Gastroesophageal sphincter (tissue), 4 donors: ENCODE measurements at regions not wholly inside any gene's neighbourhood (a gene's known extent, or its start where the extent isn't known, plus 50 kb on each side); places are given as distances from the start of the nearest gene placed in this dataset.
A peak's percentile ranks its signal among the peaks of the same experiment; 100 is the strongest.

Experiments used
- ATAC-seq: fragments of 150-250 bp; one replicate; pipeline ENCODE4 v1.9.1; 2016; ENCODE audit warnings: mild to moderate bottlenecking, moderate library complexity
- H3K27ac ChIP-seq, 4 donors: fragments of 200-600 bp; sonication (generic) in 3 of 4; 1 replicate in 3 of 4; 2 replicates in 1 of 4; pipeline ENCODE4 v1.5.1; 2016 to 2019
- H3K27me3 ChIP-seq: fragments of 200-600 bp; sonication (generic); one replicate; pipeline ENCODE4 v1.5.1; 2019
- H3K36me3 ChIP-seq, 2 donors: fragments of 200-600 bp; sonication (generic); one replicate each; pipeline ENCODE4 v1.5.1; 2019; ENCODE audit warnings: control low read depth in 1 of 2
- H3K4me1 ChIP-seq, 3 donors: fragments of 200-600 bp; sonication (generic); 1 replicate in 2 of 3; 2 replicates in 1 of 3; pipeline ENCODE4 v1.5.1; 2016 to 2019; ENCODE audit warnings: control low read depth in 2 of 3
- H3K4me3 ChIP-seq, 2 donors: fragments of 200-600 bp; sonication (generic); one replicate each; pipeline ENCODE4 v1.5.1; 2019; ENCODE audit warnings: mild to moderate bottlenecking in 1 of 2, moderate library complexity in 1 of 2
- H3K9me3 ChIP-seq, 3 donors: fragments of 200-600 bp; sonication (generic); one replicate each; pipeline ENCODE4 v1.5.1; 2017 to 2019; ENCODE audit warnings: control low read depth in 2 of 3
- CTCF ChIP-seq, 4 experiments: fragments of 200-600 bp in 2 of 4; fragments of 450-650 bp in 2 of 4; sonication (generic) in 1 of 4; IDR thresholded peaks; one replicate each; pipeline ENCODE4 v1.5.1; 2017 to 2019; ENCODE audit warnings: antibody characterized with exemption in 4 of 4, mild to moderate bottlenecking in 2 of 4, moderate library complexity in 2 of 4
- EP300 ChIP-seq: sonication (generic); formaldehyde crosslinking; IDR thresholded peaks from one replicate; pipeline ENCODE4 v1.6.1; 2017; ENCODE audit warnings: antibody characterized with exemption, mild to moderate bottlenecking
- POLR2A ChIP-seq, 2 donors: fragments of 450-650 bp; IDR thresholded peaks; one replicate each; pipeline ENCODE4 v1.6.1; 2017; ENCODE audit warnings: antibody characterized with exemption in 2 of 2, mild to moderate bottlenecking in 2 of 2, moderate library complexity in 1 of 2
- POLR2AphosphoS5 ChIP-seq: sonication (generic); formaldehyde crosslinking; IDR thresholded peaks from one replicate; pipeline ENCODE4 v1.6.1; 2017; ENCODE audit warnings: antibody characterized with exemption
- WGBS, 2 donors: methylation state at CpG; one replicate each; pipeline ENCODE4 v1.1.5; 2018; ENCODE audit warnings: low coverage in 1 of 2; 5-methylcytosine and 5-hydroxymethylcytosine counted together

- no peak for ATAC-seq
- no peak overlapping the region for H3K4me3 ChIP-seq
- 51 to 55% methylated on average over 6 of the region's 6 CpGs for WGBS, 2 donors
- no peak overlapping the region for H3K27ac ChIP-seq
- no peaks in the 10 kb centered on the region for H3K36me3 ChIP-seq
- H3K27me3 ChIP-seq = peaks cover 16% of the 10 kb centered on the region
- TF ChIP-seq CTCF (IDR thresholded peaks at IDR 0.05) (no peak), POLR2AphosphoS5 (no peak), POLR2A (IDR thresholded peaks at IDR 0.05) (no peak), EP300 (no peak)
- no peaks in the 10 kb centered on the region for H3K4me1 ChIP-seq
- H3K9me3 ChIP-seq = no peaks in the 10 kb centered on the region
These were observed 55.2 kb upstream of the C10orf71 start for GRCh38 chr10:49243610-49244283.

GRCh38 chr10:49243139-49243538 is 54.9 kb upstream of the TMEM273 start:
- no peak for TF ChIP-seq POLR2A (IDR thresholded peaks at IDR 0.05)
- no peak for TF ChIP-seq EP300
- TF ChIP-seq CTCF (IDR thresholded peaks at IDR 0.05) = no peak
- TF ChIP-seq POLR2AphosphoS5 = no peak
- Histone ChIP-seq H3K4me3 (no peak overlapping the region), H3K36me3 (no peaks in the 10 kb centered on the region), H3K27ac (no peak overlapping the region), H3K9me3 (no peaks in the 10 kb centered on the region), H3K27me3 (peaks cover 16% of the 10 kb centered on the region), H3K4me1 (no peaks in the 10 kb centered on the region)
- 56 to 64% methylated on average over 9 to 10 of the region's 10 CpGs for WGBS, 2 donors
- ATAC-seq = no peak

- Histone ChIP-seq H3K9me3 (no peaks in the 10 kb centered on the region), H3K27me3 (peaks cover 16% of the 10 kb centered on the region), H3K4me3 (no peak overlapping the region), H3K4me1 (no peaks in the 10 kb centered on the region), H3K36me3 (no peaks in the 10 kb centered on the region), H3K27ac (no peak overlapping the region)
- TF ChIP-seq POLR2A (IDR thresholded peaks at IDR 0.05) (no peak), EP300 (no peak), CTCF (IDR thresholded peaks at IDR 0.05) (no peak), POLR2AphosphoS5 (no peak)
- 87 to 90% methylated on average over 6 to 11 of the region's 11 CpGs for WGBS, 2 donors
- no peak for ATAC-seq
These were observed 54.4 kb upstream of the TMEM273 start for GRCh38 chr10:49242604-49243003.

DNA sequence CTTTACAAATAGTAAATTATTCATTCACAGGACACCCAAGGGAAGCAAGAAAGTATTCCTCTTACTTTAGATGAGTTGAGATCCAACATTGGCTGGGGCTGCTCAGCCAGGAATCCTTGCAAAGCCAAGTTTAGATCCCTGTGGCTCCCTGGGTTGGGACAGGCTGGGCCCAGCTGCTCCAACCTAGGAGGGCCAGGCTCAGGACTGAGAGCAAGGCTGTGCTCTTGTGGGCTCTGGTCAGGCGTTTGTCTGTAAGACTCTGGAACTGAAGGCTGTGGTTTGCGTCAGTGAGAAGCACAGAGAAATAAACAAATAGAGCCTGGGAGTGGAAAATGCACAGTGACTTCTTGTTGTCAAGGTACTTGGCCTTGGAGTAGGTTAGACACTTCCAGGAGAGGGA is 53.2 kb upstream of the TMEM273 start:
- 20% methylated on average over 1 of the region's 2 CpGs; no CpG with 5 or more reads in 1 of the 2 donors for WGBS, 2 donors
- TF ChIP-seq CTCF (IDR thresholded peaks at IDR 0.05) (no peak), EP300 (no peak), POLR2AphosphoS5 (no peak), POLR2A (IDR thresholded peaks at IDR 0.05) (no peak)
- peaks cover 16% of the 10 kb centered on the region for H3K27me3 ChIP-seq
- H3K4me3 ChIP-seq = no peak overlapping the region
- no peaks in the 10 kb centered on the region for H3K36me3 ChIP-seq
- no peak overlapping the region for H3K27ac ChIP-seq
- peak; percentile 48 for ATAC-seq
- H3K9me3 ChIP-seq = no peaks in the 10 kb centered on the region
- no peaks in the 10 kb centered on the region for H3K4me1 ChIP-seq

DNA sequence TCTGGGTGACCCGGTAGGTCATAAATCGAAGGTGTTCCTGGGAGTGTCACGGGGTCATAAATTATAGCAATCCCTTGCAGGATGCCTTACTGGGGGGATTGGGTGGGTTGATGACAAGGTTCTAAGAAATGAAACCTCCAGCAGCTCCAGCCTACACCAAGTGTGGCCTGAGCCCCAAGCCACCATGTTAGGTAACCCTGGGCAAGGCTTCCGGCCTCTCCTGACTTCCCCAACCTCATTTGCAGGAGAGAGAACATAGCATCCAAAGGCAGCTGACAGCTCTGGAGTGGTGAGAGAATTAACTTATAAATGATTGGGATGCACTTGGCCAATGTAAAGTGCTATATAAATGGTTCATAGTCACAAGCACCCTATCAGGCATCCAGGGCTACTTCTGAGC is 52.8 kb upstream of the TMEM273 start:
- H3K36me3 ChIP-seq = no peaks in the 10 kb centered on the region
- no peak overlapping the region for H3K4me3 ChIP-seq
- TF ChIP-seq CTCF (IDR thresholded peaks at IDR 0.05) = no peak
- TF ChIP-seq EP300 = no peak
- no peak for TF ChIP-seq POLR2AphosphoS5
- no peak for TF ChIP-seq POLR2A (IDR thresholded peaks at IDR 0.05)
- peaks cover 16% of the 10 kb centered on the region for H3K27me3 ChIP-seq
- no peaks in the 10 kb centered on the region for H3K9me3 ChIP-seq
- 73 to 100% methylated on average over 1 to 4 of the region's 4 CpGs for WGBS, 2 donors
- ATAC-seq = no peak
- H3K4me1 ChIP-seq = no peaks in the 10 kb centered on the region
- H3K27ac ChIP-seq = no peak overlapping the region
